HL-60 (cell line): ENCODE measurements at regions not wholly inside any gene's neighbourhood (a gene's known extent, or its start where the extent isn't known, plus 50 kb on each side); places are given as distances from the start of the nearest gene placed in this dataset.

ENCODE experiments used
- GABPA ChIP-seq: IDR thresholded peaks from 2 replicates; pipeline ENCODE4 v1.6.1; 2012; ENCODE audit warnings: low read depth
- TF ChIP-seq, protein P1 (sequence below): IDR thresholded peaks from one replicate; pipeline ENCODE4 v1.5.1; 2011; ENCODE audit warnings: low read length, control low read depth, inconsistent platforms; ENCODE audit not compliant: insufficient read depth
- TF ChIP-seq, protein P2 (sequence below): IDR thresholded peaks from 2 replicates; pipeline ENCODE4 v1.6.1; 2012; ENCODE audit warnings: low read depth; ENCODE audit not compliant: insufficient replicate concordance

DNA sequence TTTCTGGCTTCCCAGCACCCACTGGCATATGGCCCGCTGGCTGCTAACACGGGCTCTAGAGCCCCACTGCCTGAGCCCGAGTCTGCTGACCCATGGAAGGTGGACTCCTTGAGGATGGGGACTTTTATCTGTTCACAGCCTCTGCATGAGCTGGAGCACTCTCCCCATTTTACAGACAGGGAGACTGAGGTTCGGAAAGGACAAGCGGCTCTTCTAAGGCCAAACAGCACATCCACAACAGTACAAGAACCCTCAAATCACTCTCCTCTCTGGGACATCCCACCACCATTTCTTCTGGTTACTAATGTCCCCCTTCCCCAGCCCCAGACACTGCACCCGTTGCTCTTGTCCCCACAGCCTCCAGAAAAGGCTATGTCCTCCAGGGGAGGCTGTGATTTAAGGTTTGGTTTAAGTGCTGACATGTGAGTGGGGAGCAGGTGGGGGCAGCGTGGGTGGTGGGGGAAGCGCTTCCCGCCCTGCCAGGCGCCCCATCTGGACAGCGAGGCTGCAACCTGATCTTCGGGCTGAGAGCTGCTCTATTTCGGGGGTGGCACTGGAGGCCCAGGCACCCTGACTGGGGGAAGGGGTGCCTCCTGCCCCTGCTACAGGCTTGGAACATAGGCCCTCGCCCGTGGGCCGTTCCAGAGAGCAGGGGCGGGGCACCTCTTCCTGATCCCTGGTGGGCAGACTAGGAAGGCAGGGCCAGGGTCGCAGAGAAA is 104.8 kb upstream of the WNT4 start:
- TF ChIP-seq, protein P1, sequence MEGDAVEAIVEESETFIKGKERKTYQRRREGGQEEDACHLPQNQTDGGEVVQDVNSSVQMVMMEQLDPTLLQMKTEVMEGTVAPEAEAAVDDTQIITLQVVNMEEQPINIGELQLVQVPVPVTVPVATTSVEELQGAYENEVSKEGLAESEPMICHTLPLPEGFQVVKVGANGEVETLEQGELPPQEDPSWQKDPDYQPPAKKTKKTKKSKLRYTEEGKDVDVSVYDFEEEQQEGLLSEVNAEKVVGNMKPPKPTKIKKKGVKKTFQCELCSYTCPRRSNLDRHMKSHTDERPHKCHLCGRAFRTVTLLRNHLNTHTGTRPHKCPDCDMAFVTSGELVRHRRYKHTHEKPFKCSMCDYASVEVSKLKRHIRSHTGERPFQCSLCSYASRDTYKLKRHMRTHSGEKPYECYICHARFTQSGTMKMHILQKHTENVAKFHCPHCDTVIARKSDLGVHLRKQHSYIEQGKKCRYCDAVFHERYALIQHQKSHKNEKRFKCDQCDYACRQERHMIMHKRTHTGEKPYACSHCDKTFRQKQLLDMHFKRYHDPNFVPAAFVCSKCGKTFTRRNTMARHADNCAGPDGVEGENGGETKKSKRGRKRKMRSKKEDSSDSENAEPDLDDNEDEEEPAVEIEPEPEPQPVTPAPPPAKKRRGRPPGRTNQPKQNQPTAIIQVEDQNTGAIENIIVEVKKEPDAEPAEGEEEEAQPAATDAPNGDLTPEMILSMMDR, result no peak
- TF ChIP-seq GABPA, result no peak
- TF ChIP-seq, protein P2, sequence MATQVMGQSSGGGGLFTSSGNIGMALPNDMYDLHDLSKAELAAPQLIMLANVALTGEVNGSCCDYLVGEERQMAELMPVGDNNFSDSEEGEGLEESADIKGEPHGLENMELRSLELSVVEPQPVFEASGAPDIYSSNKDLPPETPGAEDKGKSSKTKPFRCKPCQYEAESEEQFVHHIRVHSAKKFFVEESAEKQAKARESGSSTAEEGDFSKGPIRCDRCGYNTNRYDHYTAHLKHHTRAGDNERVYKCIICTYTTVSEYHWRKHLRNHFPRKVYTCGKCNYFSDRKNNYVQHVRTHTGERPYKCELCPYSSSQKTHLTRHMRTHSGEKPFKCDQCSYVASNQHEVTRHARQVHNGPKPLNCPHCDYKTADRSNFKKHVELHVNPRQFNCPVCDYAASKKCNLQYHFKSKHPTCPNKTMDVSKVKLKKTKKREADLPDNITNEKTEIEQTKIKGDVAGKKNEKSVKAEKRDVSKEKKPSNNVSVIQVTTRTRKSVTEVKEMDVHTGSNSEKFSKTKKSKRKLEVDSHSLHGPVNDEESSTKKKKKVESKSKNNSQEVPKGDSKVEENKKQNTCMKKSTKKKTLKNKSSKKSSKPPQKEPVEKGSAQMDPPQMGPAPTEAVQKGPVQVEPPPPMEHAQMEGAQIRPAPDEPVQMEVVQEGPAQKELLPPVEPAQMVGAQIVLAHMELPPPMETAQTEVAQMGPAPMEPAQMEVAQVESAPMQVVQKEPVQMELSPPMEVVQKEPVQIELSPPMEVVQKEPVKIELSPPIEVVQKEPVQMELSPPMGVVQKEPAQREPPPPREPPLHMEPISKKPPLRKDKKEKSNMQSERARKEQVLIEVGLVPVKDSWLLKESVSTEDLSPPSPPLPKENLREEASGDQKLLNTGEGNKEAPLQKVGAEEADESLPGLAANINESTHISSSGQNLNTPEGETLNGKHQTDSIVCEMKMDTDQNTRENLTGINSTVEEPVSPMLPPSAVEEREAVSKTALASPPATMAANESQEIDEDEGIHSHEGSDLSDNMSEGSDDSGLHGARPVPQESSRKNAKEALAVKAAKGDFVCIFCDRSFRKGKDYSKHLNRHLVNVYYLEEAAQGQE, result no peak
